ENCODE measurements at regions not wholly inside any gene's neighbourhood (a gene's known extent, or its start where the extent isn't known, plus 50 kb on each side); places are given as distances from the start of the nearest gene placed in this dataset.
A peak's percentile ranks its signal among the peaks of the same experiment; 100 is the strongest.

- TF ChIP-seq CTCF (IDR thresholded peaks at IDR 0.05) = no peak
- no peak for TF ChIP-seq POLR2A (IDR thresholded peaks at IDR 0.05)
- no peak for DNase-seq
- Histone ChIP-seq H3K4me3 (no peak overlapping the region), H3K4me1 (no peaks in the 10 kb centered on the region), H3K9me3 (peaks cover 0 to 8% (median 0%) of the 10 kb centered on the region in 12 donors), H3K27ac (no peak overlapping the region), H3K27me3 (no peaks in the 10 kb centered on the region), H3K36me3 (no peaks in the 10 kb centered on the region)
- ATAC-seq = peak in 1 of 4 donors; percentile 20
- WGBS, 4 donors = 66 to 76% (median 74%) methylated on average over 6 of the region's 6 CpGs
- intact Hi-C loops (cut with DNase I) = no loop called here
These were observed 101.6 kb upstream of the PTPN3 start for GRCh38 chr9:109599711-109600110.

DNA sequence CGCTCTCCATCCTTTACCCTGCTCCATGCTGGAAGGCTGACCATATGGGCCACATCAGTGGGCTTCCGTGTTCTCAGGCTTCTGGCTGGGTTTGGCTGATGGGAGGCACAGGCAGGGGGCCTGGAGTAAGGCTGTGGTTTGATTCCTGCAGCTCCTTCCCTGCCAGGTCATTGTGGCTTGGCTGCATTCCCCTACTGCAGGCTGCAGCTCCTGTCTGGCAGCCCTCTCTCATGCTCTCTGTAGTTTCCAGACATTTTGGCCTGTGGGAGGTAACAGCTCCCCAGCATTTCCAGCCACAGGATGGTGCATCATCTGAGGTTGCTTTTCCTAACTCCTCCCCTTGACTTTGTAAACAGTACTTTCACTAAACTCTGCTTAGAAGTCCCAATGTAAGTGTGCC is 102.0 kb upstream of the PTPN3 start:
- peak; percentile 30 to 72 (median 56) for ATAC-seq
- WGBS, 4 donors = 49 to 71% (median 62%) methylated on average over 2 of the region's 2 CpGs
- intact Hi-C loops (cut with DNase I) = no loop called here

GRCh38 chr9:109601181-109601580 is 103.1 kb upstream of the PTPN3 start:
- no peaks in the 10 kb centered on the region for H3K4me1 ChIP-seq
- TF ChIP-seq POLR2A (IDR thresholded peaks at IDR 0.05) = no peak
- no peak for TF ChIP-seq CTCF (IDR thresholded peaks at IDR 0.05)
- intact Hi-C loops (cut with DNase I) = no loop called here
- H3K4me3 ChIP-seq = no peak overlapping the region
- WGBS, 4 donors = 85 to 100% (median 88%) methylated on average over 1 of the region's 1 CpG
- H3K27ac ChIP-seq = no peak overlapping the region
- ATAC-seq = no peak
- no peak for DNase-seq
- no peaks in the 10 kb centered on the region for H3K36me3 ChIP-seq
- peaks cover 0 to 8% (median 0%) of the 10 kb centered on the region in 12 donors for H3K9me3 ChIP-seq
- H3K27me3 ChIP-seq = no peaks in the 10 kb centered on the region

More for the DNA sequence above, 102.0 kb upstream of the PTPN3 start:
- Histone ChIP-seq H3K36me3 (no peaks in the 10 kb centered on the region), H3K4me1 (no peaks in the 10 kb centered on the region), H3K27ac (no peak overlapping the region), H3K4me3 (no peak overlapping the region), H3K27me3 (no peaks in the 10 kb centered on the region), H3K9me3 (peaks cover 0 to 8% (median 0%) of the 10 kb centered on the region in 12 donors)
- DNase-seq = peak; percentile 22 to 62 (median 27)
- TF ChIP-seq CTCF (IDR thresholded peaks at IDR 0.05) (no peak), POLR2A (IDR thresholded peaks at IDR 0.05) (no peak)

GRCh38 chr9:109602987-109603386 is 104.9 kb upstream of the PTPN3 start:
- Histone ChIP-seq H3K36me3 (no peaks in the 10 kb centered on the region), H3K27me3 (no peaks in the 10 kb centered on the region), H3K4me3 (no peak overlapping the region), H3K4me1 (no peaks in the 10 kb centered on the region), H3K9me3 (peaks cover 0 to 8% (median 0%) of the 10 kb centered on the region in 12 donors), H3K27ac (no peak overlapping the region)
- ATAC-seq (no peak), DNase-seq (no peak)
- TF ChIP-seq CTCF (IDR thresholded peaks at IDR 0.05) = no peak
- no peak for TF ChIP-seq POLR2A (IDR thresholded peaks at IDR 0.05)
- 73 to 89% (median 85%) methylated on average over 4 of the region's 4 CpGs for WGBS, 4 donors
- intact Hi-C loops (cut with DNase I) = no loop called here

Data from heart left ventricle (tissue), 16 donors.